Thyroid gland (tissue), 4 donors: ENCODE measurements at regions not wholly inside any gene's neighbourhood (a gene's known extent, or its start where the extent isn't known, plus 50 kb on each side); places are given as distances from the start of the nearest gene placed in this dataset.

ENCODE experiments used
- POLR2A ChIP-seq, 2 donors: fragments of 450-650 bp; IDR thresholded peaks; one replicate each; pipeline ENCODE4 v1.6.1; 2017; ENCODE audit warnings: antibody characterized with exemption in 2 of 2, mild to moderate bottlenecking in 2 of 2, moderate library complexity in 1 of 2
- TF ChIP-seq, protein P1 (sequence below), 6 experiments: fragments of 200-600 bp in 3 of 6; fragments of 450-650 bp in 3 of 6; sonication (generic) in 3 of 6; IDR thresholded peaks; one replicate each; pipeline ENCODE4 v1.5.1; 2016 to 2019; ENCODE audit warnings: antibody characterized with exemption in 6 of 6, mild to moderate bottlenecking in 2 of 6, inconsistent platforms in 1 of 6, moderate library complexity in 1 of 6

DNA sequence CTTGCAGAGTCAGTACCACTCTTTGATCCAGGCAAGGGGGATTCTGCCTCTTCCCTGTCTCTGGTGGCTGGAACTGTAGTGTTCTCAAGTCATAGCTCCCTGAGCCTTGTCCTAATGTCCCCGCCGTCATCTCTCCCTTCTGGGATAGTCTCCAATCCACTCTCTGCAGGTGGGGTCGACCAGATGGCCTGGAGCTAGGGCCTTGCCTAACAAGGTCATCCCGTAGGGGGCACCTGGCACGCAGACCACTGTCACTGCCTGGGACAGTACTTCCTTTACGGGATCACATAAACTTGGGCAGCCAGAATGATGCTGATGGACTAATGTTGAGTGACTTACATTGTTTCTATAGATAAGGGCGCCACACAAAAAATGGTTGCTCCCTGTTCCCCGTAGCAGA, 118.9 kb upstream of the SLC22A23 start:
- no peak for TF ChIP-seq POLR2A (IDR thresholded peaks at IDR 0.05)
- TF ChIP-seq, protein P1, sequence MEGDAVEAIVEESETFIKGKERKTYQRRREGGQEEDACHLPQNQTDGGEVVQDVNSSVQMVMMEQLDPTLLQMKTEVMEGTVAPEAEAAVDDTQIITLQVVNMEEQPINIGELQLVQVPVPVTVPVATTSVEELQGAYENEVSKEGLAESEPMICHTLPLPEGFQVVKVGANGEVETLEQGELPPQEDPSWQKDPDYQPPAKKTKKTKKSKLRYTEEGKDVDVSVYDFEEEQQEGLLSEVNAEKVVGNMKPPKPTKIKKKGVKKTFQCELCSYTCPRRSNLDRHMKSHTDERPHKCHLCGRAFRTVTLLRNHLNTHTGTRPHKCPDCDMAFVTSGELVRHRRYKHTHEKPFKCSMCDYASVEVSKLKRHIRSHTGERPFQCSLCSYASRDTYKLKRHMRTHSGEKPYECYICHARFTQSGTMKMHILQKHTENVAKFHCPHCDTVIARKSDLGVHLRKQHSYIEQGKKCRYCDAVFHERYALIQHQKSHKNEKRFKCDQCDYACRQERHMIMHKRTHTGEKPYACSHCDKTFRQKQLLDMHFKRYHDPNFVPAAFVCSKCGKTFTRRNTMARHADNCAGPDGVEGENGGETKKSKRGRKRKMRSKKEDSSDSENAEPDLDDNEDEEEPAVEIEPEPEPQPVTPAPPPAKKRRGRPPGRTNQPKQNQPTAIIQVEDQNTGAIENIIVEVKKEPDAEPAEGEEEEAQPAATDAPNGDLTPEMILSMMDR (IDR thresholded peaks at IDR 0.05), result no peak
